ENCODE measurements at regions not wholly inside any gene's neighbourhood (a gene's known extent, or its start where the extent isn't known, plus 50 kb on each side); places are given as distances from the start of the nearest gene placed in this dataset.

DNA sequence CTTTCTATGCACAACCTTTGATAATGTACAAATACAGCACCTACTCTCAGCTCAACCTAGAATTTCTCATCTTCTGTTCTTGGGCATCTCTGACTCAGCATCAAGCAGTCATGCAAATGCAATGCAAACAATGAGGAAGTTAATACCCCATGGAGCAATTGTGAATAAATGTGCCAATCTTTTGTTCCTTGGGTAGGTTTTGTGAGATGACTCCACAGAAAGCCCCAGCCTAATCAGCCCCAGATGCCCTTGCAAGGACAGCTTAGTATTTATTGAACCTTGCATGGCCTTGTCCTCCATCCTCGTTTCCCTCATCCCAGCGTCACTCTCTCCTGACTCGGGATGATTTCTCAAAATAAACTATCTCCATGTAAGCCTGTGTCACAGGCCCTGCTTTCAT is 494.7 kb upstream of the NECTIN3 start:
- TF ChIP-seq YY1 (IDR thresholded peaks at IDR 0.05; ENCODE audit: insufficient read depth, insufficient read length) (no peak), ZNF274 (IDR thresholded peaks at IDR 0.05; ENCODE audit: low read depth, low read length) (no peak), SUZ12 (IDR thresholded peaks at IDR 0.05; ENCODE audit: extremely low read depth, insufficient read depth, insufficient read length) (no peak)

Measured in NT2/D1 (cell line).